HG03103 (cell line): ENCODE measurements at regions not wholly inside any gene's neighbourhood (a gene's known extent, or its start where the extent isn't known, plus 50 kb on each side); places are given as distances from the start of the nearest gene placed in this dataset.

ENCODE experiments used
- ATAC-seq: cut with Tn5 transposase; IDR thresholded peaks from one replicate; pipeline ENCODE4 v1.9.1; 2021; ENCODE audit warnings: low read depth; ENCODE audit not compliant: unreplicated experiment

- no peak for ATAC-seq
These were observed 135.7 kb downstream of the MBL2 start for GRCh38 chr10:52636874-52637273.

DNA sequence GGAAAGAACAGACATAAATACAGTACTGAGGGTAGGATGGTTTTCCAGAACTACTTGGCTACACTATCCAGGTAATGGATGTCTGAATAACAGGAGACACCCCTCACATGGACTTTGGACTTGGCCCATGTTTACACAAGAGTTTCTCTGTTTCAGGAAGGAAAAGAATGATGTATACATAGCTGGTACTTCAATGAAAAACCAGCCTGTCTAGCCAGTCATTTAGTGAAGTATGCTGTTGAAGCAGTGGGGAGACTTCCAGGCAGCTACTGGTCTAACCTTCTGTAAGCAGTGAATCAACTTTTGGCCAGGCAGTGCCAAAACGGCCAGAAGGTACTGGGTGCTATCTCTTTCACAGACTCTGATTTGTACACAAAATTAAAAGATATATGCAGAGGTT is 135.0 kb downstream of the MBL2 start:
- ATAC-seq = no peak

DNA sequence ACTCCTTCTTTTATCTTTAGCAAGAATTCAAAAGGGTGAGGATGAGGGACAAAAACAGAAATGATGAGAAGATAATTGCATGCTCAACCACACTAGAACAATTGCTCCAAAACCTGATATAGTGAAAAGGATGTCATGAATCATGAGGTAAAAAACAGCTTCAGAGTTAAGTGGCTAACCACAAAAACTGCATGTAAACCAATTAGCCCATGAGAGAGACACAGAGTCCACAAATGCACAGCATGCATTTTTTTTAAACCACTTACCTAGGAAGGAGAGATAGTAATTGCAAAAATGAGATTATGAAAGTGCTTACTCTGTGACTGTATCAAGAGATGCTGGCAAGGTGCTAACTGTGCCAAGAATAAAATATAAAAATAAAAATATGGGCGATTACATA is 132.9 kb downstream of the MBL2 start:
- no peak for ATAC-seq

GRCh38 chr10:52642208-52642607 is 130.4 kb downstream of the MBL2 start:
- ATAC-seq = no peak

DNA sequence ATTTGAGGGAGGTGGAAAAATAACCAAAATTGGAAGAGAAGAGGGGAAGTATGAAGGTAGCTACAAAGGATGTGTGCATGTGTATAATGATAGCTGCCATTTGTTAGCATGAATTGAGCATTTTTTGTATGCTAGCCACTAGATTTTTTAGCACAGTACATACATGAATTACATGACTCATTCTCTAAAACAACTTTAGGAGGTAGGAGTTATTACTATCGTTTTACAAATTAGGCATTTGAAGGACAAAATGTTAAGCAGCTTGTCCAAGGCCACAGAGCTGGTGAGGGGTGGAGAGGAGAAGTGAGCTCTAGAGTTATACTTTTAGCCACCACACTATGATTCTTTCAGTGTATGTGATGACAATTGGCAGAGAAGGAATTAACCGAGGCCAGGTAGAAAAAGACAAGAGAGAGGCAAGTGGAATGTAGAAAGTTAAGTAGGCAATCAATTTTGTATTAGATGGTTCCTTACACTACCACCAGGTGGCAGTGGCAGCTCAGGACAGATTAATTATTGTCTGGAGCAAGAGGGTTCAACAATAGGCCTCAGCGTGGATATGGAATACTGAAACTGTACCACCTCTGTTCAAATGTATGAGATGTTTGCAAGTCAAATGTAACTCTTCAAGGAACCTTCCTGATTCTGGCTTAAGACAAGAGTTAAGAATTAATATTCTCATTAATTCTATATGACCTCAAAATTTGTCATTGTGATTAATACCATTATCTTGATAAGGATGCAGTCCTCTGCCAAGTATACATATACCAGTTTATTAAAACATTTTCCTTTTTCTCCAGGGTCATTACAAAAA is 128.0 kb downstream of the MBL2 start:
- peak; percentile 86 for ATAC-seq

DNA sequence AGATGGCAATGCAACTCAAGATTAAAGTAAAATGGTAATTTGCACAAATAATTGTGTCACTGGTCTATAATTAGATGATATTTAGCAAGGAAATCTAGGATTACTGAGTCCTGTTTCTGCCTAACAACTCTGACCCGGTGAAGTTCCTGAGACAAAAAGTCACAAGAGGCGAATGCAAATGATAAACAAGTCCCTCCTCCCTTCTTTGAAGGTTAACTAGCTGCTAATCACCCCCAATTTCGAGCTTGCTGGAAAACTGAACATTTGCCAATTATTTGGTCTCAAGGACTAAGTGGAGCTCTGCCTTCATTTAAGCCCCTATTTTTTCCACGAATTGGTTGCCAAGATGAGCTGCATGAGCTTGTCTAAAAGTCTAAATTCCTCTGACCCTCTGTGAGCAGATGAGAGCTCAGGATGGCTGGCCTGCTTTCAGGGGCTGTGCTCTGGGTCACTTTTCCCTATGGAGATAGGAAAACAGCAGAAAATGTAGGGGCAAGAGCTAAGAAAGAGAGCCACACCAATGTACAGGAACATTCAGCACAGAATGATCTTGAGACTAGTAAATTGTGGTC is 127.3 kb downstream of the MBL2 start:
- no peak for ATAC-seq

DNA sequence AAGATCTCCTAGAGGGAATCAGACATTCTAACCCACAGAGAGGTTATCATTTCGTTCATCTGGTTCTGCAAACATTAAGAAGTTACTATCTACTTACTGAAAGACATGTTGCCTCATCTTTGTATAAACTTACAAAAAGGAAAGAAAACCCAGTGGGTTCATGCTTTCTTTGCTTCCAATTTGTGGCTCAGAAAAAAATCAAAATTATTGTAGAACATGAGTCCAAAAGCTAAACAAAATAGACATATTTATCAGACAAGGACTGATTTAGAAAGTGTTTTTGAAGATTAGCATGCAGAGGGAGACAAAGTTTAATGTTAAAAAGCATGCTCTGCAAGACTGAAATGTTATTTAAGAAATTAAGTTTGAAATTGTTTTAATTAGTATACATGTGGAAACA is 123.1 kb downstream of the MBL2 start:
- ATAC-seq = no peak

GRCh38 chr10:52650873-52651272 is 121.7 kb downstream of the MBL2 start:
- ATAC-seq = no peak

GRCh38 chr10:52651293-52651692 is 121.3 kb downstream of the MBL2 start:
- ATAC-seq = no peak

GRCh38 chr10:52652431-52653262 is 119.9 kb downstream of the MBL2 start:
- no peak for ATAC-seq

DNA sequence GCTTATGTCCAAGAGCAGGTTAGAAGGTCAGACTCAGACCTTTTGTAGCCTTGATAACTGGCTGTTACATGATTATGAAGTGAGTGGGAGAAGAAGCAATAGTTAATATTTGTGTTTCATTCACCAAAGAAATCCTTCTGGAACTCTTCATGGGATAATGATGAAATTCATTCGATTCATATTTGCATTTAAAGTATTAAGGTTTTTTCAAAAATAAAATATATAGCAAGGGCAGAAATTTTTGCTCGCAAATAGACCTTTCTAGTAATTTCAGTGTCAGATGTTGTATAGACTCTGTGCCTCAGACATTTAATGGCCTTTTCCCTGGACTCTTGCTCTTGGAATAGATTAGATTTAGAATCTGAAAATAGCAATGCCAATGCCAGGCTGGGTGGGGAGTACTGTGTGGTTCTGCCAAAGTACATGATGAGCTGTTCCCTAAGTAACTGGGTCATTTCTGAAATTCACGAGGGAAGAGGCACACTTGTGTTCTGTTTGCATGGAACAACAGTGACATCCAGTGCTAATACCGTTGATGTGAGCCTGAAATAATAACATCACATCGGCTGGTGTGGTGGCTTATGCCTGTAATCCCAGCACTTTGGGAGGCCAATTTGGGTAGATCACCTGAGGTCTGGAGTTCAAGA is 119.2 kb downstream of the MBL2 start:
- ATAC-seq = no peak

DNA sequence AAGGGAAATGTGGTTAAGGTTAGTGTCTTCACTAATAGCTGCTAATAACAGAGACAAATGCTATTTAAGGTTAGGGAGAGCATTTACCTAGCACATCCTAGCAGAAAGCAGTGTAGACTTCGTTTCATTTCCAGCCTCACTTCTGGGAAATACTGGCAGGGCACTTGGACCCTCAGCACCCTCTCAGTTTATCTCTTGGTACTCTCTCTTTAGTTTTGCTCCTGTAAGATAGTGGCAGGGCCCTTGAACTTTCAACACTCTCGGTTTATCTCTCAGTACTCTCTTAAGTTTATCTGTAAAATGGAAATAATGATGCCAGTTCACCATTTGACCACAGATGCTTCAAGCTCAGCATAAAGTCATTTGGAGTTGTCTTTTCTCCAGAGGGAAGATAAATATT is 118.4 kb downstream of the MBL2 start:
- ATAC-seq = no peak

DNA sequence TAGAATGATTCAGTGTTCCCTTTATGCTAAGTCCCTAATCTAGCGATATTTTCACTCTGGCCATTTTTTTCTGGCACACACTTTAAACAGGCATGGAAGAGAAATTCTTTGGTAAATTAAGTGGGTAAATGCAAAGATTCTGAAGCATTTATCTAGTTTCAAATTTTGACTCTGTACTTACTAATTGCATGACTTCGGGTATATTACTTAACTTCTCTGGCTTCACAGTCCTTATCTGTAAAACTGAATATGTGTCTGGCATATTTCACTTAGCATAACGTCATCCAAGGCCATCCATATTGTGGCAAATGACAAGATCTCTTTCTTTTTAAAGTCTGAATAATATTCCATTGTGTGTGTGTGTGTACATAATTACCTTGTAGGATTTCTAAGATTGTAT is 114.5 kb downstream of the MBL2 start:
- no peak for ATAC-seq

DNA sequence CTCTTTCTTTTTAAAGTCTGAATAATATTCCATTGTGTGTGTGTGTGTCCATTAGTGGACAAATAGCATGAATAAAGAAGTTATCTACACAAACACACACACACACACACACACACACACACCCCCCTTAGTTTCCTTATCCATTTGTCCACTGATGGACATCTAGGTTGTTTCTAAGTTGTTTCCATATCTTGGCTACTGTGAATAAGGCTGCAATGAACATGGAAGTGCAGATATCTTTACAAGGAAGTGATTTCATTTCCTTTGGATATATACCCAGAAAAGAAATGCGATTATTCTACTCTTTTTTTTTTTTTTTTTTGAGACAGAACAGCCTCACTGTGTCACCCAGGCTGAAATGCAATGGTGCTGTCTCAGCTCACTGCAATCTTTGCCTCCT is 113.5 kb downstream of the MBL2 start:
- ATAC-seq = no peak

GRCh38 chr10:52662256-52662655 is 110.3 kb downstream of the MBL2 start:
- ATAC-seq = no peak

- ATAC-seq = no peak
These were observed 109.4 kb downstream of the MBL2 start for GRCh38 chr10:52663161-52663560.

DNA sequence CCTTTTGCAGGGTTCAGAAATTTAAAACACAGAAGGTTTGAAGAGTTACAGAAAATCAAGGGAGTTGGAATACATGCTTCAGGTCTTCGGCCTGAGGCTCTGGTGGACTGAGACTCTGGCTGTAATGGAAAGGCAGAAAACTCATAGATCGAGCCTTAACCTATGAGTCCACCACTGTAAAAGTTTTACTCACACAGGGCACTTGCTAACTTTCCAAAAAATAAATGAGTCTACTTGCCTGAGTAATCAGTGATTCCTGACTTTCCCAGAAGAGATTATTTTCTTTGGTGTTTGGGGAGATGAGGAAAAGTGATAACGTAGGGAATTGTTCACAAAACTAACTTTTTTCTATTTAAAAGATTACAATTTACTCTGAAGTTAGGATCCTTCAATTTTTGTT is 108.0 kb downstream of the MBL2 start:
- ATAC-seq = no peak

DNA sequence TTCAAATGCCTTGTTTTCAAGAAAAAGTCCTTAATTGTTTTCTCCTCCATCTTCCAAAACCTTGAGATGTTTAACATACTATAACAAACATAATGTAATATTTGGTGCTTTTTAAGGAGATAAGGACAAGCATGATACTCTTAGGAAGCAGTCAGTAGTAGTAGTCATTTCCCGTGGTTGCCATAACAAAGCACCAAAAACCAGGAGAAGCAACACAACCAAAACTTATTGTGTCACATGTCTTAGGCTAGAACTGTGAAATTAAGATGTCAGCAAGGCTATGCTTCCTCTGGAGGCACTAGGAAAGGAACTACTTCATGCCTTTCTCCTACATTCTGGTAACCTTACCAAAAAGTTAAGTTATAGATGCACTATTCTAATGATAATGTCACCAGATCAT is 106.8 kb downstream of the MBL2 start:
- no peak for ATAC-seq

DNA sequence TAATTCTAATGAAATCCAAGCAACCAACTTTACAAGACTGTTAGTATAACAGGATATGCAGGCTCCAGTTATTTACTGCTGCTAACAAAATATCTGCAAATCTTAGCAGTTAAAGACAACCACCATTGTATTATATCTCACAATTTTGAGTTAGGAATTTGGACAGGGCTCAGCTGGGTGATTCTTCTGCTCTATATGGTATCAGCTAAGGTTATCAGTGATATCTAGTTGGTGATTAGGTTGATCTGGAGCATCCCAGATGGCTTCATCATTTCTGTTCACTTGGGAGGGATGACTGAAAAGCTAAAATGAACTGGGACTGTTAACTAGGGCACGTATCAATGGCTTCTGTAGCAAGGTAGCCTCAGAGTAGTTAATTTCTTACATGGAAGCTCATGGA is 105.7 kb downstream of the MBL2 start:
- ATAC-seq = no peak

DNA sequence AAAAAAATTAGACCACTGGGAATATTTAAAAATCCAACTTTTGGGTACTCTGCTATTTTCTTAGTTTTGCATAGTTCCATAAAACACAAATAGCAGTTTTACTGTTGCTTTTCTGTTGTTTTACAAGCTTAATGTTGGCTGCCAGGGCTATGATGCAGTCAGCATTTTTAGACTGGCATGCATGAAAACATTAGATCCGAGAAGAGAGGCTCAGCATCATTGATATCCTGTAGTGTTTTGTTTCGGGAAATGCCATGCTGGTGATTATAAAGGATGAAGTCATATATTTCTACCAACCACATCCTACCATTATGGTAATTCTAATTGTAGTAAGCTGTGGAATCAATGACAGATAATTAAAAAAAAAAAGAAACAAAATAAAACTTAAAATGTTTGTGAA is 104.6 kb downstream of the MBL2 start:
- no peak for ATAC-seq

DNA sequence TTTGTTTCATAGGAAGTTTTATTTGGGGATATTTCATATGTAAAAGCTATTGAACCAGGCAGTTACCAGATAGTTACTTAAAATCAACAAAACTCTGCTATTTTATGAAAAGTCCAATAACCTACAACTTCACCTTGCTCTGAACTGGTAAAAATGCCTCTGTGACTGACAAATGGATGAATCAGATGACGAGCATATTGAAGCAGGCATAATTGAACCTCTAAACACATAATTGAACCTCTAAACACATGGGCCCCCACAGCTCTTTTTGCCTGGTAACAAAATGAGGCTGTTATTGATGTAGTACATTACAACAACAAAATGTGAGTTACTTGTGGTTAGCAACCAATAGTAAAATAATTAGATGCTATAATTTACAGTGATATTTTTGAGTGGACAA is 99.7 kb downstream of the MBL2 start:
- no peak for ATAC-seq
